Prostate gland (tissue), 2 donors: ENCODE measurements at regions not wholly inside any gene's neighbourhood (a gene's known extent, or its start where the extent isn't known, plus 50 kb on each side); places are given as distances from the start of the nearest gene placed in this dataset.

Experiments
- POLR2A ChIP-seq: fragments of 450-650 bp; IDR thresholded peaks from one replicate; pipeline ENCODE4 v1.6.1; 2016; ENCODE audit warnings: antibody characterized with exemption, mild to moderate bottlenecking
- POLR2AphosphoS5 ChIP-seq: sonication (generic); formaldehyde crosslinking; IDR thresholded peaks from one replicate; pipeline ENCODE4 v1.6.1; 2017; ENCODE audit warnings: antibody characterized with exemption
- TF ChIP-seq, protein P1 (sequence below), 4 experiments: fragments of 200-600 bp in 2 of 4; fragments of 450-650 bp in 2 of 4; sonication (generic) in 2 of 4; IDR thresholded peaks; 1 replicate in 3 of 4; 2 replicates in 1 of 4; pipeline ENCODE4 v1.5.1; 2016 to 2019; ENCODE audit warnings: antibody characterized with exemption in 4 of 4, mild to moderate bottlenecking in 2 of 4, moderate library complexity in 2 of 4

DNA sequence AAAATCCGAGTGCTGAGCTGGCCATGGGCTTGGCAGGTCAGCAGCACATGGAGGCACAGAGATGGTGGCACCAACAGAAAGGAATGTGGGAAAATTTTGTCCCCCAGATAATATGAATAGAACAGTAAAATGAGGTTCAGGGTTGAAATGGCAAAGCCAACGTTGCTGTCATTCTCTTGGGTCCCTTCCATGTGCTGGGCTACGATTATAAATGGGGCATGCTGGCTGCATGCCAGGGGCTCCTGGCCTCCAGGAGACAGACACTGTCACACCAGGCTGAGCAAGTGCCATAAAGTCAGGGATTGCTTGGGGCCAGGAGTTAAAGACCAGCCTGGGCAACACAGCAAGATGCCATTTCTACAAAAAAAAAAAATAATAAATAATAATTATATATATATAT, 77.1 kb downstream of the TOMM20 start:
- TF ChIP-seq, protein P1, sequence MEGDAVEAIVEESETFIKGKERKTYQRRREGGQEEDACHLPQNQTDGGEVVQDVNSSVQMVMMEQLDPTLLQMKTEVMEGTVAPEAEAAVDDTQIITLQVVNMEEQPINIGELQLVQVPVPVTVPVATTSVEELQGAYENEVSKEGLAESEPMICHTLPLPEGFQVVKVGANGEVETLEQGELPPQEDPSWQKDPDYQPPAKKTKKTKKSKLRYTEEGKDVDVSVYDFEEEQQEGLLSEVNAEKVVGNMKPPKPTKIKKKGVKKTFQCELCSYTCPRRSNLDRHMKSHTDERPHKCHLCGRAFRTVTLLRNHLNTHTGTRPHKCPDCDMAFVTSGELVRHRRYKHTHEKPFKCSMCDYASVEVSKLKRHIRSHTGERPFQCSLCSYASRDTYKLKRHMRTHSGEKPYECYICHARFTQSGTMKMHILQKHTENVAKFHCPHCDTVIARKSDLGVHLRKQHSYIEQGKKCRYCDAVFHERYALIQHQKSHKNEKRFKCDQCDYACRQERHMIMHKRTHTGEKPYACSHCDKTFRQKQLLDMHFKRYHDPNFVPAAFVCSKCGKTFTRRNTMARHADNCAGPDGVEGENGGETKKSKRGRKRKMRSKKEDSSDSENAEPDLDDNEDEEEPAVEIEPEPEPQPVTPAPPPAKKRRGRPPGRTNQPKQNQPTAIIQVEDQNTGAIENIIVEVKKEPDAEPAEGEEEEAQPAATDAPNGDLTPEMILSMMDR (IDR thresholded peaks at IDR 0.05) = no peak
- TF ChIP-seq POLR2AphosphoS5 (no peak), POLR2A (no peak)
